ENCODE measurements at regions not wholly inside any gene's neighbourhood (a gene's known extent, or its start where the extent isn't known, plus 50 kb on each side); places are given as distances from the start of the nearest gene placed in this dataset.

- TF ChIP-seq CTCF (IDR thresholded peaks at IDR 0.05) = no peak
- no peak for DNase-seq (ENCODE audit: extremely low spot score, unreplicated experiment)
- Mint-ChIP-seq H3K27me3 (ENCODE audit: unreplicated experiment) (no peaks in the 10 kb centered on the region), H3K4me1 (ENCODE audit: unreplicated experiment) (peaks cover 53% of the 10 kb centered on the region), H3K36me3 (ENCODE audit: unreplicated experiment) (no peaks in the 10 kb centered on the region), H3K9me3 (ENCODE audit: unreplicated experiment) (no peaks in the 10 kb centered on the region), H3K27ac (ENCODE audit: unreplicated experiment) (peak overlapping the region; percentile 99), H3K4me3 (ENCODE audit: unreplicated experiment) (peak overlapping the region; percentile 24)
Measured at GRCh38 chr6:25193460-25194171, 85.6 kb upstream of the CARMIL1 start.

GRCh38 chr6:25194172-25194678, 84.9 kb upstream of the CARMIL1 start:
- Mint-ChIP-seq H3K36me3 (ENCODE audit: unreplicated experiment) (no peaks in the 10 kb centered on the region), H3K27me3 (ENCODE audit: unreplicated experiment) (no peaks in the 10 kb centered on the region), H3K27ac (ENCODE audit: unreplicated experiment) (peak overlapping the region; percentile 99), H3K4me1 (ENCODE audit: unreplicated experiment) (peaks cover 53% of the 10 kb centered on the region), H3K9me3 (ENCODE audit: unreplicated experiment) (no peaks in the 10 kb centered on the region), H3K4me3 (ENCODE audit: unreplicated experiment) (no peak overlapping the region)
- no peak for DNase-seq (ENCODE audit: extremely low spot score, unreplicated experiment)
- no peak for TF ChIP-seq CTCF (IDR thresholded peaks at IDR 0.05)

GRCh38 chr6:25196464-25196863, 82.7 kb upstream of the CARMIL1 start:
- no peak for DNase-seq (ENCODE audit: extremely low spot score, unreplicated experiment)
- Mint-ChIP-seq H3K9me3 (ENCODE audit: unreplicated experiment) (no peaks in the 10 kb centered on the region), H3K4me1 (ENCODE audit: unreplicated experiment) (peaks cover 52% of the 10 kb centered on the region), H3K36me3 (ENCODE audit: unreplicated experiment) (no peaks in the 10 kb centered on the region), H3K4me3 (ENCODE audit: unreplicated experiment) (no peak overlapping the region), H3K27ac (ENCODE audit: unreplicated experiment) (peak overlapping the region; percentile 70), H3K27me3 (ENCODE audit: unreplicated experiment) (no peaks in the 10 kb centered on the region)
- no peak for TF ChIP-seq CTCF (IDR thresholded peaks at IDR 0.05)

GRCh38 chr6:25197111-25197510, 82.1 kb upstream of the CARMIL1 start:
- TF ChIP-seq CTCF (IDR thresholded peaks at IDR 0.05) = no peak
- H3K36me3 Mint-ChIP-seq (ENCODE audit: unreplicated experiment) = no peaks in the 10 kb centered on the region
- no peaks in the 10 kb centered on the region for H3K9me3 Mint-ChIP-seq (ENCODE audit: unreplicated experiment)
- H3K27me3 Mint-ChIP-seq (ENCODE audit: unreplicated experiment) = no peaks in the 10 kb centered on the region
- peaks cover 49% of the 10 kb centered on the region for H3K4me1 Mint-ChIP-seq (ENCODE audit: unreplicated experiment)
- no peak overlapping the region for H3K4me3 Mint-ChIP-seq (ENCODE audit: unreplicated experiment)
- no peak for DNase-seq (ENCODE audit: extremely low spot score, unreplicated experiment)
- peak overlapping the region; percentile 70 for H3K27ac Mint-ChIP-seq (ENCODE audit: unreplicated experiment)

GRCh38 chr6:25199544-25199943, 79.6 kb upstream of the CARMIL1 start:
- no peak for TF ChIP-seq CTCF (IDR thresholded peaks at IDR 0.05)
- H3K9me3 Mint-ChIP-seq (ENCODE audit: unreplicated experiment) = no peaks in the 10 kb centered on the region
- H3K27me3 Mint-ChIP-seq (ENCODE audit: unreplicated experiment) = no peaks in the 10 kb centered on the region
- H3K27ac Mint-ChIP-seq (ENCODE audit: unreplicated experiment) = no peak overlapping the region
- DNase-seq (ENCODE audit: extremely low spot score, unreplicated experiment) = no peak
- H3K36me3 Mint-ChIP-seq (ENCODE audit: unreplicated experiment) = no peaks in the 10 kb centered on the region
- peaks cover 36% of the 10 kb centered on the region for H3K4me1 Mint-ChIP-seq (ENCODE audit: unreplicated experiment)
- no peak overlapping the region for H3K4me3 Mint-ChIP-seq (ENCODE audit: unreplicated experiment)

Data from osteocyte (in vitro differentiated cells).